Parathyroid adenoma (tissue), 2 donors: ENCODE measurements at regions not wholly inside any gene's neighbourhood (a gene's known extent, or its start where the extent isn't known, plus 50 kb on each side); places are given as distances from the start of the nearest gene placed in this dataset.

Experiments used
- H2AFZ ChIP-seq: fragments of 300-600 bp; sonication (generic); one replicate; pipeline ENCODE4 v1.7.0; 2017; ENCODE audit warnings: antibody characterized with exemption, mild to moderate bottlenecking
- H3K27ac ChIP-seq: fragments of 300-600 bp; sonication (generic); one replicate; pipeline ENCODE4 v1.7.0; 2017
- H3K27me3 ChIP-seq: fragments of 300-600 bp; sonication (generic); one replicate; pipeline ENCODE4 v1.7.0; 2017; ENCODE audit warnings: low read length; ENCODE audit not compliant: control insufficient read depth, insufficient read depth
- H3K36me3 ChIP-seq: fragments of 300-600 bp; sonication (generic); one replicate; pipeline ENCODE4 v1.7.0; 2017; ENCODE audit warnings: low read length; ENCODE audit not compliant: control insufficient read depth, insufficient read depth
- H3K4me1 ChIP-seq: fragments of 300-600 bp; sonication (generic); one replicate; pipeline ENCODE4 v1.7.0; 2017; ENCODE audit warnings: control low read depth
- H3K4me2 ChIP-seq: fragments of 300-600 bp; sonication (generic); one replicate; pipeline ENCODE4 v1.7.0; 2017; ENCODE audit warnings: low read length
- H3K4me3 ChIP-seq: fragments of 300-600 bp; sonication (generic); one replicate; pipeline ENCODE4 v1.7.0; 2017; ENCODE audit warnings: low read depth, low read length
- H3K79me2 ChIP-seq: fragments of 300-600 bp; sonication (generic); one replicate; pipeline ENCODE4 v1.7.0; 2017; ENCODE audit warnings: control low read depth
- H3K9ac ChIP-seq: fragments of 300-600 bp; sonication (generic); one replicate; pipeline ENCODE4 v1.7.0; 2017; ENCODE audit warnings: mild to moderate bottlenecking
- H3K9me3 ChIP-seq: fragments of 300-600 bp; sonication (generic); one replicate; pipeline ENCODE4 v1.7.0; 2017; ENCODE audit warnings: low read length; ENCODE audit not compliant: control insufficient read depth
- TF ChIP-seq, protein P1 (sequence below): fragments of 300-600 bp; sonication (generic); IDR thresholded peaks from one replicate; pipeline ENCODE4 v1.7.0; 2017; ENCODE audit warnings: antibody characterized with exemption, mild to moderate bottlenecking
- donor health status: primary hyperparathyroidism.

DNA sequence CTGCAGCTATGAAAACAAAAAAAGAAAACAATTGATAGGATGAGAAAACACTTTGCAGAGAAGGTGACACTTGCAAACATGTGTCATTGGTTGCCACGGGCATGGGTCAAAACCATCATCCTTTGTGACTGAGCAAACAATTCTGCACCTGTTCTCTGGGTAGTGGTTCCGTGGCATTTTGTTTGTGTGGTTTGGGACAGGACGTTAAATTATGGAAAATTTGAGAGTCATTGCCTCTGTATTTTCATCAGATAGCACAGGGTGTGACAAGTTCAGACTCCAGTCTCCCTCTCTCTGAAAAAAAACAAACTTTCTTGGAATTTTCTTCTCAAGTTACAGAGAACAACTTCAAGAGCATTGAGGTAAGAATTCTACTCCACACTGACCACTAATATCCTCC is 113.4 kb upstream of the HMHB1 start:
- TF ChIP-seq, protein P1, sequence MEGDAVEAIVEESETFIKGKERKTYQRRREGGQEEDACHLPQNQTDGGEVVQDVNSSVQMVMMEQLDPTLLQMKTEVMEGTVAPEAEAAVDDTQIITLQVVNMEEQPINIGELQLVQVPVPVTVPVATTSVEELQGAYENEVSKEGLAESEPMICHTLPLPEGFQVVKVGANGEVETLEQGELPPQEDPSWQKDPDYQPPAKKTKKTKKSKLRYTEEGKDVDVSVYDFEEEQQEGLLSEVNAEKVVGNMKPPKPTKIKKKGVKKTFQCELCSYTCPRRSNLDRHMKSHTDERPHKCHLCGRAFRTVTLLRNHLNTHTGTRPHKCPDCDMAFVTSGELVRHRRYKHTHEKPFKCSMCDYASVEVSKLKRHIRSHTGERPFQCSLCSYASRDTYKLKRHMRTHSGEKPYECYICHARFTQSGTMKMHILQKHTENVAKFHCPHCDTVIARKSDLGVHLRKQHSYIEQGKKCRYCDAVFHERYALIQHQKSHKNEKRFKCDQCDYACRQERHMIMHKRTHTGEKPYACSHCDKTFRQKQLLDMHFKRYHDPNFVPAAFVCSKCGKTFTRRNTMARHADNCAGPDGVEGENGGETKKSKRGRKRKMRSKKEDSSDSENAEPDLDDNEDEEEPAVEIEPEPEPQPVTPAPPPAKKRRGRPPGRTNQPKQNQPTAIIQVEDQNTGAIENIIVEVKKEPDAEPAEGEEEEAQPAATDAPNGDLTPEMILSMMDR: no peak
- H3K4me3 ChIP-seq: no peak overlapping the region
- no peaks in the 10 kb centered on the region for H3K9me3 ChIP-seq
- H3K4me2 ChIP-seq: no peak overlapping the region
- H3K4me1 ChIP-seq: peaks cover 10% of the 10 kb centered on the region
- no peaks in the 10 kb centered on the region for H3K27me3 ChIP-seq
- H3K79me2 ChIP-seq: no peaks in the 10 kb centered on the region
- no peak overlapping the region for H3K9ac ChIP-seq
- H2AFZ ChIP-seq: no peak overlapping the region
- H3K27ac ChIP-seq: no peak overlapping the region
- no peaks in the 10 kb centered on the region for H3K36me3 ChIP-seq

DNA sequence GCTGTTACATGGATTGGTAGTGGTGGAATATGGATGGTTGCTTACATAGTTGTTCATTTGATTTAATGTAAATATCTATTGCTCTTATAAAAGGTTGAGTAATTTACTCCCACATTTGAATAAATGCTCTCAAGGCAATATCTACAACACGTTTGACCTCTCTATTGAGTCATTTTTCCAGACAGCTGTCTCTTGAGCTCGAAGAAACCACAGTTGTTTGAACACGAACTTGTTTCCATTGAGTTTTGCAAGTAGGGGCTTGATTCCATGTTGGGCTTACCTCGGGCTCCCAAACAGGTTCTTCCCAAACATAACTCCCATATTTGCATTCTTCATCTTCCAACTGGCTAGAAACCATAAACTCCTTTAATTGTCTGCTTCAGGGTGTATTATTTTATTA is 115.0 kb upstream of the HMHB1 start:
- Histone ChIP-seq H2AFZ (no peak overlapping the region), H3K27me3 (no peaks in the 10 kb centered on the region), H3K79me2 (no peaks in the 10 kb centered on the region), H3K4me2 (no peak overlapping the region), H3K4me3 (no peak overlapping the region), H3K27ac (no peak overlapping the region), H3K9me3 (no peaks in the 10 kb centered on the region), H3K36me3 (no peaks in the 10 kb centered on the region), H3K9ac (no peak overlapping the region), H3K4me1 (peaks cover 14% of the 10 kb centered on the region)
- TF ChIP-seq, protein P1: no peak

DNA sequence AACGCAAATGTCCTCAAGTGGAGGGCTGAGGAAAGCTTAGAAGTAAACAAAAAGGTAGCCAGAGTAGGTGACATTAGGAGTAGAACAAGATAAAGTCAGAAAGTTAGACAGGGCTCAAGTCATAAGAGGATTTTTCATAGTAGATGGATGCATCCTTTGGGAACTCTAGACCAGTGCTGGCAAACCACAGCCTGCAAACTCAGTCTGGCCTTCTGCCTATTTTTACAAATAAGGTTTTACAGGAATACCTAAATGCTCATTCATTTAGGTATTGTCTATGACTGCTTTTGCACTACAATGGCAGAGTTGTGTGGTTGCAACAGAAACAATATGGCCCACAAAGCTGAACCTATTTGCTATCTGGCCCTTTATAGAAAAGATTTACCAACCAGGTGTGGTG is 116.0 kb upstream of the HMHB1 start:
- Histone ChIP-seq H3K4me1 (peaks cover 14% of the 10 kb centered on the region), H3K36me3 (no peaks in the 10 kb centered on the region), H3K9ac (no peak overlapping the region), H3K4me2 (no peak overlapping the region), H3K79me2 (no peaks in the 10 kb centered on the region), H3K4me3 (no peak overlapping the region), H3K27me3 (no peaks in the 10 kb centered on the region), H3K9me3 (no peaks in the 10 kb centered on the region), H2AFZ (no peak overlapping the region), H3K27ac (no peak overlapping the region)
- TF ChIP-seq, protein P1: no peak

DNA sequence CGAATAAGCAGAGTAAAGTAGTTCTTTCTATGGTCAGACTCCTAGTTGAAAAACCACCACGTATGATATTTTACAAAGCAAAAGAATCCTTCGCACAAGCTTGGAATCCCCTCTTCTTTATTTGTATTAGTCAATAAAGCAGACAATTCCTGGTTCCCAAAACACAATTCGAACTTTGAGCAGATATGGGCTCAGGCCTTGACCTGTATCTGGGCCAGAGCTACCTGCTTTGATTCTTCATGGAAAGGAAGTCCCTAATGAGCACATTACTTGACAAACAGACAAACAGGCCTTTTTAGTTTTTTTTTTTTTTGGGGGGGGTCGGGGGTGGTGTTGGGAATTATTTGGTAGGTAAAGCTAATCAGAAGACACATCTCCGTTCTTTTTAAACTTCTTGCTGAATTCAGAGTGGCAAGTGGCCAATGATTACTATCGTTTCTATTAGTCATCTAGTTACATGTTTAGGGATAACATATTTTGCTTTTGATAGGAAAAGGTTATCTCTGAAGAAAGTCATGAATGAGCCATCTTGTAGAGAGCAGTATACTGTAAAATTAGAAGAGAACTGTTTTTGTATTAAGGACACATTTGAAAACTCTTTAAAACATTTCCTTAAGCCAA is 116.6 kb upstream of the HMHB1 start:
- Histone ChIP-seq H3K4me2 (no peak overlapping the region), H2AFZ (no peak overlapping the region), H3K4me1 (peaks cover 14% of the 10 kb centered on the region), H3K9me3 (no peaks in the 10 kb centered on the region), H3K79me2 (no peaks in the 10 kb centered on the region), H3K9ac (no peak overlapping the region), H3K36me3 (no peaks in the 10 kb centered on the region), H3K27me3 (no peaks in the 10 kb centered on the region), H3K4me3 (no peak overlapping the region), H3K27ac (no peak overlapping the region)
- TF ChIP-seq, protein P1: no peak

DNA sequence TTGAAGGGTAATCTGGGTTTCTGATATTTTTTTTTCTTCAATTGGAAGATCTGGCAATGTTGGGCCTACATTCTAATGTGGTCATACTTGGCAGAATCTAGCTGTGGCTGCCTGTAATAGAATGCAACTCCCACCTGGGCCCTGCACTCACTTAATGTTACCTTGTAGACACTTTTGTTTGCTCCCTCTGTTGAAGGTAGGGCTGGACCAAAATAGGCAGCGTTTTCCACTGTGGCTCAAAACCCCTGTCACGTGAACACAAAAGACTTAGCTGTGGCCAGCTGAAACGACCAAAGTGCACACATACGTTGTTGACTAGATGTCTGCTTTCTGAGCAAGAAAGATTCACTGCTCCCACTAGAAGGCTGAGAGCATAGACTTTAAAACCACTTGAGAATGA is 117.6 kb upstream of the HMHB1 start:
- Histone ChIP-seq H3K9ac (no peak overlapping the region), H3K27me3 (no peaks in the 10 kb centered on the region), H3K4me3 (no peak overlapping the region), H3K27ac (no peak overlapping the region), H3K9me3 (no peaks in the 10 kb centered on the region), H2AFZ (no peak overlapping the region), H3K79me2 (no peaks in the 10 kb centered on the region), H3K4me1 (peaks cover 14% of the 10 kb centered on the region), H3K4me2 (peak overlapping the region; percentile 13), H3K36me3 (no peaks in the 10 kb centered on the region)
- TF ChIP-seq, protein P1: no peak
